Ishikawa (cell line): ENCODE measurements at regions not wholly inside any gene's neighbourhood (a gene's known extent, or its start where the extent isn't known, plus 50 kb on each side); places are given as distances from the start of the nearest gene placed in this dataset.

Source experiments
- CEBPB ChIP-seq: IDR thresholded peaks from 2 replicates; pipeline ENCODE4 v1.6.1; 2012
- CREB1 ChIP-seq: IDR thresholded peaks from 2 replicates; pipeline ENCODE4 v1.6.1; 2012; ENCODE audit warnings: low read depth
- EGR1 ChIP-seq: IDR thresholded peaks from 2 replicates; pipeline ENCODE4 v1.6.1; 2012
- EP300 ChIP-seq: IDR thresholded peaks from 2 replicates; pipeline ENCODE4 v1.6.1; 2012; ENCODE audit warnings: borderline replicate concordance
- FOXM1 ChIP-seq: IDR thresholded peaks from 2 replicates; pipeline ENCODE4 v1.6.1; 2012; ENCODE audit warnings: low read depth, borderline replicate concordance
- NFIC ChIP-seq: IDR thresholded peaks from 2 replicates; pipeline ENCODE4 v1.6.1; 2012
- RAD21 ChIP-seq: IDR thresholded peaks from 2 replicates; pipeline ENCODE4 v1.6.1; 2012; ENCODE audit warnings: low read depth
- TAF1 ChIP-seq: IDR thresholded peaks from 2 replicates; pipeline ENCODE4 v1.6.1; 2012; ENCODE audit warnings: low read depth, mild to moderate bottlenecking
- TCF12 ChIP-seq: IDR thresholded peaks from 2 replicates; pipeline ENCODE4 v1.6.1; 2012; ENCODE audit warnings: low read depth
- YY1 ChIP-seq: IDR thresholded peaks from 2 replicates; pipeline ENCODE4 v1.6.1; 2012; ENCODE audit warnings: low read depth
- ZBTB7A ChIP-seq: IDR thresholded peaks from 2 replicates; pipeline ENCODE4 v1.6.1; 2012; ENCODE audit warnings: low read depth
- TF ChIP-seq, protein P1 (sequence below): IDR thresholded peaks from 2 replicates; pipeline ENCODE4 v1.6.1; 2012
- TF ChIP-seq, protein P2 (sequence below): IDR thresholded peaks from 2 replicates; pipeline ENCODE4 v1.6.1; 2012; ENCODE audit warnings: low read depth, mild to moderate bottlenecking
- TF ChIP-seq, protein P3 (sequence below): IDR thresholded peaks from 2 replicates; pipeline ENCODE4 v1.6.1; 2012

DNA sequence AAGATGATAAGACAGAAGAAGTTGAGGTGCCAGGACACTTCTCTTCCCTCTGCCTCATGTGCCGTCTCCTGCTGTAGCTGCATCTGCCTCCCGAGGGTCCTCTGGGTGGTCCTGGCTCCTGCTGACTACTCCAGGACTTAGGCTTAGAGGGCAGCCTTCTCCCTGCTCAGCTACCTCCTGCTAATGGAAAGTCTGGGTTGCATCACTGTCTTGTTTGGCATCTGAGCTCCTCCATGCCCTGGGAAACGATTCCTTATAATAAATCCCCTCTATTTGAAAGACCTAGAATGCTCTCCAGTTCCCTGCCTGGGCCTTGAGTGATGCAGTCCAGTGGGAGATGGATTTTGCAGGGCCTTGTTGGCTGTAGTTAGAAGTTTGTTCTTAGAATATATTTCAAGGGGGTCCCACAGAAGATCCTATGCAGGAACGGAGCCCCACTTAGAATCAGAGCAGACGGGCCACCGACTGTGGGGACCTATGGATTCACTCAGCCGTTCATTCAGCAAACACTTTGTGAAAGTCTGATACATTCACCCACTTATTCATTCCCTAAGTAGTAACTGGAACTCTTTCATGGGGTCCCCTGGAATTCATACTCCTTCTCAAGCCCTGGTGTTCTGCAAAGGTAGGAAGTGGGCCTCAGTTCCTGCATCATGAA lies 269.8 kb upstream of the HDAC4 start:
- TF ChIP-seq TAF1 (no peak), RAD21 (no peak), CREB1 (no peak), CEBPB (no peak), NFIC (no peak), YY1 (no peak), EP300 (no peak), ZBTB7A (no peak), FOXM1 (no peak), TCF12 (no peak), EGR1 (no peak)
- TF ChIP-seq, protein P1, sequence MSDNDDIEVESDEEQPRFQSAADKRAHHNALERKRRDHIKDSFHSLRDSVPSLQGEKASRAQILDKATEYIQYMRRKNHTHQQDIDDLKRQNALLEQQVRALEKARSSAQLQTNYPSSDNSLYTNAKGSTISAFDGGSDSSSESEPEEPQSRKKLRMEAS, result no peak
- TF ChIP-seq, protein P2, sequence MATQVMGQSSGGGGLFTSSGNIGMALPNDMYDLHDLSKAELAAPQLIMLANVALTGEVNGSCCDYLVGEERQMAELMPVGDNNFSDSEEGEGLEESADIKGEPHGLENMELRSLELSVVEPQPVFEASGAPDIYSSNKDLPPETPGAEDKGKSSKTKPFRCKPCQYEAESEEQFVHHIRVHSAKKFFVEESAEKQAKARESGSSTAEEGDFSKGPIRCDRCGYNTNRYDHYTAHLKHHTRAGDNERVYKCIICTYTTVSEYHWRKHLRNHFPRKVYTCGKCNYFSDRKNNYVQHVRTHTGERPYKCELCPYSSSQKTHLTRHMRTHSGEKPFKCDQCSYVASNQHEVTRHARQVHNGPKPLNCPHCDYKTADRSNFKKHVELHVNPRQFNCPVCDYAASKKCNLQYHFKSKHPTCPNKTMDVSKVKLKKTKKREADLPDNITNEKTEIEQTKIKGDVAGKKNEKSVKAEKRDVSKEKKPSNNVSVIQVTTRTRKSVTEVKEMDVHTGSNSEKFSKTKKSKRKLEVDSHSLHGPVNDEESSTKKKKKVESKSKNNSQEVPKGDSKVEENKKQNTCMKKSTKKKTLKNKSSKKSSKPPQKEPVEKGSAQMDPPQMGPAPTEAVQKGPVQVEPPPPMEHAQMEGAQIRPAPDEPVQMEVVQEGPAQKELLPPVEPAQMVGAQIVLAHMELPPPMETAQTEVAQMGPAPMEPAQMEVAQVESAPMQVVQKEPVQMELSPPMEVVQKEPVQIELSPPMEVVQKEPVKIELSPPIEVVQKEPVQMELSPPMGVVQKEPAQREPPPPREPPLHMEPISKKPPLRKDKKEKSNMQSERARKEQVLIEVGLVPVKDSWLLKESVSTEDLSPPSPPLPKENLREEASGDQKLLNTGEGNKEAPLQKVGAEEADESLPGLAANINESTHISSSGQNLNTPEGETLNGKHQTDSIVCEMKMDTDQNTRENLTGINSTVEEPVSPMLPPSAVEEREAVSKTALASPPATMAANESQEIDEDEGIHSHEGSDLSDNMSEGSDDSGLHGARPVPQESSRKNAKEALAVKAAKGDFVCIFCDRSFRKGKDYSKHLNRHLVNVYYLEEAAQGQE, result no peak
- TF ChIP-seq, protein P3, sequence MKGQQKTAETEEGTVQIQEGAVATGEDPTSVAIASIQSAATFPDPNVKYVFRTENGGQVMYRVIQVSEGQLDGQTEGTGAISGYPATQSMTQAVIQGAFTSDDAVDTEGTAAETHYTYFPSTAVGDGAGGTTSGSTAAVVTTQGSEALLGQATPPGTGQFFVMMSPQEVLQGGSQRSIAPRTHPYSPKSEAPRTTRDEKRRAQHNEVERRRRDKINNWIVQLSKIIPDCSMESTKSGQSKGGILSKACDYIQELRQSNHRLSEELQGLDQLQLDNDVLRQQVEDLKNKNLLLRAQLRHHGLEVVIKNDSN, result no peak
